ENCODE measurements at regions not wholly inside any gene's neighbourhood (a gene's known extent, or its start where the extent isn't known, plus 50 kb on each side); places are given as distances from the start of the nearest gene placed in this dataset.

DNA sequence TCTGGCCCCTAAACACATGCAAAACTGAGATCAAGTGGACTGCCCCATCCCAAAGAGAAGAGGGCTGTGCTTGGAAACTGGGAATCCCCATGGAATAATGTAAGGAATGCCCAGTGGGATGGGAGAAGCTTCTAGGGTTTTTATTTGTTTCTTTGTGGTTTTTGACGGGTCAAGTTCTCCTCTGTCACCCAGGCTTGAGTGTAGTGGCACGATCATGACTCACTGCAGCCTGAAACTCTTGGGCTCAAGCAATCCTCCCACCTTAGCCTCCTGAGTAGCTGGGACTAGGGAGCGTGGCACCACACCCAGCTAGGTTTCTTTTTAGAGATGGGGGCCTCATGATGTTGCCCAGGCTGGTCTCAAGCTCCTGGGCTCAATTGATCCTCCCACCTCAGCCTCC lies 101.7 kb upstream of the ZSWIM2 start:
- H3K9me3 ChIP-seq (ENCODE audit: control insufficient read depth, low read depth, low read length) = no peaks in the 10 kb centered on the region
- H3K27me3 ChIP-seq (ENCODE audit: control insufficient read depth, extremely low read depth, insufficient read depth, low read length) = no peaks in the 10 kb centered on the region
- dilution Hi-C loops (cut with MboI; ENCODE audit: extremely low pct_ligation_motif_present, low sequenced_read_pairs) = no loop called here
- DNase-seq (ENCODE audit: low read depth, low spot score) (no peak), FAIRE-seq (no peak)
- TF ChIP-seq, protein P1, sequence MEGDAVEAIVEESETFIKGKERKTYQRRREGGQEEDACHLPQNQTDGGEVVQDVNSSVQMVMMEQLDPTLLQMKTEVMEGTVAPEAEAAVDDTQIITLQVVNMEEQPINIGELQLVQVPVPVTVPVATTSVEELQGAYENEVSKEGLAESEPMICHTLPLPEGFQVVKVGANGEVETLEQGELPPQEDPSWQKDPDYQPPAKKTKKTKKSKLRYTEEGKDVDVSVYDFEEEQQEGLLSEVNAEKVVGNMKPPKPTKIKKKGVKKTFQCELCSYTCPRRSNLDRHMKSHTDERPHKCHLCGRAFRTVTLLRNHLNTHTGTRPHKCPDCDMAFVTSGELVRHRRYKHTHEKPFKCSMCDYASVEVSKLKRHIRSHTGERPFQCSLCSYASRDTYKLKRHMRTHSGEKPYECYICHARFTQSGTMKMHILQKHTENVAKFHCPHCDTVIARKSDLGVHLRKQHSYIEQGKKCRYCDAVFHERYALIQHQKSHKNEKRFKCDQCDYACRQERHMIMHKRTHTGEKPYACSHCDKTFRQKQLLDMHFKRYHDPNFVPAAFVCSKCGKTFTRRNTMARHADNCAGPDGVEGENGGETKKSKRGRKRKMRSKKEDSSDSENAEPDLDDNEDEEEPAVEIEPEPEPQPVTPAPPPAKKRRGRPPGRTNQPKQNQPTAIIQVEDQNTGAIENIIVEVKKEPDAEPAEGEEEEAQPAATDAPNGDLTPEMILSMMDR (optimal IDR thresholded peaks at IDR 0.05 in 1 of 3, IDR thresholded peaks at IDR 0.05 in 1 of 3, conservative IDR thresholded peaks at IDR 0.05 in 1 of 3; ENCODE audit: extremely low read depth in 1 of 3, insufficient read depth in 2 of 3, low read length in 3 of 3) = no peak
- no peak for TF ChIP-seq EZH2 (IDR thresholded peaks at IDR 0.05; ENCODE audit: low read length)
- H3K4me2 ChIP-seq (ENCODE audit: control insufficient read depth, extremely low read depth, insufficient read depth, low read depth, low read length) = no peak overlapping the region
- no peaks in the 10 kb centered on the region for H3K79me2 ChIP-seq (ENCODE audit: control insufficient read depth, insufficient read depth, low read length)
- H3K27ac ChIP-seq (ENCODE audit: control insufficient read depth, insufficient read depth, low read length) = no peak overlapping the region
- no peaks in the 10 kb centered on the region for H3K36me3 ChIP-seq (ENCODE audit: control insufficient read depth in 2 of 2, extremely low read depth in 1 of 2, insufficient read depth in 2 of 2, low read length in 2 of 2)
- no peaks in the 10 kb centered on the region for H3K9me1 ChIP-seq (ENCODE audit: control insufficient read depth, extremely low read depth, insufficient read depth, low read length)
- no peaks in the 10 kb centered on the region for H4K20me1 ChIP-seq (ENCODE audit: control insufficient read depth, extremely low read depth, insufficient read depth, low read length)
- H3K4me1 ChIP-seq (ENCODE audit: control insufficient read depth, extremely low read depth, insufficient read depth, low read length) = no peaks in the 10 kb centered on the region
- no peak overlapping the region for H3K9ac ChIP-seq (ENCODE audit: control insufficient read depth, extremely low read depth, insufficient read depth, low read length)
- no peak overlapping the region for H2AFZ ChIP-seq (ENCODE audit: control insufficient read depth, low read length)
- no peak overlapping the region for H3K4me3 ChIP-seq (ENCODE audit: control insufficient read depth in 2 of 3, extremely low read depth in 1 of 3, insufficient read depth in 2 of 3, low read depth in 1 of 3, low read length in 3 of 3)

DNA sequence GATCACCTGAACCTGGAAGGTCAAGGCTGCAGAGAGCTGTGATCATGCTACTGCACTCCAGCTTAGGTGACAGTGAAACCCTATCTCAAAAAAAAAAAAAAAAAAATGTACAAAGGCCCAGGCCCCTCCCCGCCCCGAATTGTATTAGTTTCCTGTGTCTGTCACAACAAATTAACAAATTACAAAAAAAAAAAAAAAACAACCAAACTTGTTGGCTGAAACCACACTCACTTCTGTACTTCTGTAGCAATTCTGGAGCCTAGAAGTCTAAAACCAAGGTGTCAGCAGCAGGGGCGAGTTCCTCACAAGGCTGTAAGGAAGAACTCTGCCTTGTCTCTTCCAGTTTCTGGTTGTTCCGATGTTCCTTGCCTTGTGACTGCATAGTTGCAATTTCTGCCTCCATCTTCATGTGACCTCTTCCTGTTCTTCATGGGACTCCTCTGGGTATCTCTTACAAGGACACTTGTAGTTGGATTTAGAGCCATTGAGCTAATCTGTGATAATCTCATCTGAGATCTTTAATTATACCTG lies 100.8 kb upstream of the ZSWIM2 start:
- Histone ChIP-seq H3K9me3 (ENCODE audit: control insufficient read depth, low read depth, low read length) (no peaks in the 10 kb centered on the region), H3K27me3 (ENCODE audit: control insufficient read depth, extremely low read depth, insufficient read depth, low read length) (no peaks in the 10 kb centered on the region), H3K27ac (ENCODE audit: control insufficient read depth, insufficient read depth, low read length) (no peak overlapping the region), H2AFZ (ENCODE audit: control insufficient read depth, low read length) (no peak overlapping the region), H3K4me2 (ENCODE audit: control insufficient read depth, extremely low read depth, insufficient read depth, low read depth, low read length) (no peak overlapping the region), H3K9me1 (ENCODE audit: control insufficient read depth, extremely low read depth, insufficient read depth, low read length) (no peaks in the 10 kb centered on the region), H3K4me1 (ENCODE audit: control insufficient read depth, extremely low read depth, insufficient read depth, low read length) (no peaks in the 10 kb centered on the region), H3K4me3 (ENCODE audit: control insufficient read depth in 2 of 3, extremely low read depth in 1 of 3, insufficient read depth in 2 of 3, low read depth in 1 of 3, low read length in 3 of 3) (no peak overlapping the region), H3K79me2 (ENCODE audit: control insufficient read depth, insufficient read depth, low read length) (no peaks in the 10 kb centered on the region), H4K20me1 (ENCODE audit: control insufficient read depth, extremely low read depth, insufficient read depth, low read length) (no peaks in the 10 kb centered on the region), H3K9ac (ENCODE audit: control insufficient read depth, extremely low read depth, insufficient read depth, low read length) (no peak overlapping the region), H3K36me3 (ENCODE audit: control insufficient read depth in 2 of 2, extremely low read depth in 1 of 2, insufficient read depth in 2 of 2, low read length in 2 of 2) (no peaks in the 10 kb centered on the region)
- dilution Hi-C loops (cut with MboI; ENCODE audit: extremely low pct_ligation_motif_present, low sequenced_read_pairs) = no loop called here
- no peak for TF ChIP-seq EZH2 (IDR thresholded peaks at IDR 0.05; ENCODE audit: low read length)
- TF ChIP-seq, protein P1 (optimal IDR thresholded peaks at IDR 0.05 in 1 of 3, IDR thresholded peaks at IDR 0.05 in 1 of 3, conservative IDR thresholded peaks at IDR 0.05 in 1 of 3; ENCODE audit: extremely low read depth in 1 of 3, insufficient read depth in 2 of 3, low read length in 3 of 3) = no peak
- FAIRE-seq (no peak), DNase-seq (ENCODE audit: low read depth, low spot score) (no peak)

Data from keratinocyte (primary cell).